GM18951 (cell line): ENCODE measurements at regions not wholly inside any gene's neighbourhood (a gene's known extent, or its start where the extent isn't known, plus 50 kb on each side); places are given as distances from the start of the nearest gene placed in this dataset.

ENCODE experiments used
- POLR2A ChIP-seq: IDR thresholded peaks from 4 replicates; pipeline ENCODE4 v1.6.1; 2011; ENCODE audit warnings: mild to moderate bottlenecking; ENCODE audit not compliant: insufficient read length, insufficient read depth; ENCODE audit errors: extremely low read depth
- in situ Hi-C: fragments of 300-500 bp; cut with MboI; formaldehyde crosslinking; loops from one replicate; pipeline ENCODE4 v1.12.0; 2022; ENCODE audit warnings: low sequenced_read_pairs, mixed read lengths, inconsistent platforms; ENCODE audit not compliant: unreplicated experiment

- TF ChIP-seq POLR2A, result no peak
- in situ Hi-C loops, result no loop called here
Observed at GRCh38 chr6:165805067-165805555, 142.1 kb upstream of the PDE10A start.

- in situ Hi-C loops, result no loop called here
- no peak for TF ChIP-seq POLR2A
Observed at GRCh38 chr6:165804331-165805066, 141.5 kb upstream of the PDE10A start.

GRCh38 chr6:165800337-165800736 lies 137.3 kb upstream of the PDE10A start:
- in situ Hi-C loops, result no loop called here
- TF ChIP-seq POLR2A, result no peak

- in situ Hi-C loops, result no loop called here
- TF ChIP-seq POLR2A, result no peak
Observed at GRCh38 chr6:165799391-165800153, 136.5 kb upstream of the PDE10A start.

- in situ Hi-C loops, result no loop called here
Observed at GRCh38 chr6:165798991-165799390, 135.9 kb upstream of the PDE10A start.

GRCh38 chr6:165794179-165794601 lies 131.1 kb upstream of the PDE10A start:
- TF ChIP-seq POLR2A, result no peak
- in situ Hi-C loops, result no loop called here

More at GRCh38 chr6:165798991-165799390, 135.9 kb upstream of the PDE10A start:
- no peak for TF ChIP-seq POLR2A

- in situ Hi-C loops, result no loop called here
- no peak for TF ChIP-seq POLR2A
Observed at GRCh38 chr6:165793287-165793825, 130.3 kb upstream of the PDE10A start.

- in situ Hi-C loops, result no loop called here
- no peak for TF ChIP-seq POLR2A
Observed at GRCh38 chr6:165791876-165792437, 128.9 kb upstream of the PDE10A start.

GRCh38 chr6:165791306-165791705 lies 128.3 kb upstream of the PDE10A start:
- in situ Hi-C loops, result no loop called here
- TF ChIP-seq POLR2A, result no peak

GRCh38 chr6:165782812-165783211 lies 119.8 kb upstream of the PDE10A start:
- in situ Hi-C loops, result no loop called here
- no peak for TF ChIP-seq POLR2A

GRCh38 chr6:165782134-165782533 lies 119.1 kb upstream of the PDE10A start:
- in situ Hi-C loops, result no loop called here
- no peak for TF ChIP-seq POLR2A

GRCh38 chr6:165777680-165778079 lies 114.6 kb upstream of the PDE10A start:
- in situ Hi-C loops, result no loop called here
- no peak for TF ChIP-seq POLR2A

GRCh38 chr6:165776691-165777090 lies 113.7 kb upstream of the PDE10A start:
- TF ChIP-seq POLR2A, result no peak
- in situ Hi-C loops, result no loop called here

- in situ Hi-C loops, result no loop called here
- no peak for TF ChIP-seq POLR2A
Observed at GRCh38 chr6:165775721-165776120, 112.7 kb upstream of the PDE10A start.
